IPS-18c (cell line): ENCODE measurements at regions not wholly inside any gene's neighbourhood (a gene's known extent, or its start where the extent isn't known, plus 50 kb on each side); places are given as distances from the start of the nearest gene placed in this dataset.

Experiments used
- H3K4me3 ChIP-seq: 2 replicates; pipeline ENCODE4 v1.7.0; 2013; ENCODE audit warnings: low read depth, mild to moderate bottlenecking, low read length, moderate library complexity; ENCODE audit not compliant: insufficient read depth
- H3K9me3 ChIP-seq: one replicate; pipeline ENCODE4 v1.6.1; 2013; ENCODE audit warnings: mild to moderate bottlenecking, low read length, moderate library complexity; ENCODE audit not compliant: control insufficient read depth, insufficient read depth

DNA sequence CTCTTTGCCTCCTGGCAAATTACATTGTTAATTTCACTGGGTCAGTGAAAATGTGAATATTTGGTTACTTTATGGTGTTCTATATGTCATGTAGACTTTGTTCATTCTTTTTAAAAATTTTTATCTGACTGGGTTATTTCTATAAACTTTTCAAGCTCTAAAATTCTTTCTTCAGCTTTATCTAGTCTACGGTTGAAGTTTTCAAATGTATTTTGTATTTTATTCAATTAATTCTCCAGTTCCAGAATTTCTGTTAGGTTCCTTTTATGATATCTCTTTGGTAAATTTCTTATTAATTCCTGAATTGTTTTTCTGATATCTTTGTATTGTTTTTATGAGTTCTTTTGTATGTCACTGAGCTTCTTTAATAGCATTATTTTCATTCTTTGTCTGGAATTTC lies 228.1 kb downstream of the LPIN1 start:
- no peak overlapping the region for H3K4me3 ChIP-seq
- H3K9me3 ChIP-seq: no peaks in the 10 kb centered on the region

DNA sequence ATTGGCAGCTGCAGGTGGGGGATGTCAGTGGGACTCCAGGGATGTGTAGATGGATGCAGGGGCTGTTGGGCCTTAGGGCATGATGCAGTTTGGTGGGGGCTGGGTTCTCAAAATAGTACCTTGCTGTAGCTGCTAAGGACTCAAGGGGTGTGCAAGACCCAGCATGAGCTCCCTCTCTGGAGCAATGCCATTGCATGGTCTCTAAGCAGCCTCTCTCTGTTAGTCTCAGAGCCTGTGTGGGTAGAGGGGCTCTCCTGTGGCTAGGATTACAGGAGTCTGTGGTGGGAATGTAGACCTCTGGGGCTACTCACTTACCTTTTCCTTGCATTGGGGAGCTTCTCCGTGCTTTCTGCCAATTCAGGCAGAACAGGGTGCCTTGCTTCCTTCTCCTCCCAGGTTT lies 228.9 kb downstream of the LPIN1 start:
- no peaks in the 10 kb centered on the region for H3K9me3 ChIP-seq
- H3K4me3 ChIP-seq: no peak overlapping the region

DNA sequence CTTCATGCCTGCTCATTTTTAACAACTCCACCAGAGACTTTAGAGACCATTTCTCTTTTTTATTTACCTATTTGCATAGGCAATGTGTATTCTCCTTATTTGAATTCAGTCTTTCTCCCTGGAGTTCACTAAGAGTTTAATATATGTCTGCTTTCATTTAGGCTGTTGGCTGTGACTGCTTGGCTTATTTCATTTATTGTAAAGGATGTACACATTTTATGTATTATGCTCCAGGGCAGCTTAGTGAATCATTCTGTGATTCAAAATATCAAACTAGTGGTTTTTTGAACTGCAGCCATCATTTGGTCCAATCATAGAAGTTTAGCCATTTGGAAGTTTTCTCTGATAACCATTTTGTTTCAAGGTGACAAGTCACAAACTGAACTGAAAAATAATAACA lies 229.6 kb downstream of the LPIN1 start:
- Histone ChIP-seq H3K9me3 (no peaks in the 10 kb centered on the region), H3K4me3 (no peak overlapping the region)

DNA sequence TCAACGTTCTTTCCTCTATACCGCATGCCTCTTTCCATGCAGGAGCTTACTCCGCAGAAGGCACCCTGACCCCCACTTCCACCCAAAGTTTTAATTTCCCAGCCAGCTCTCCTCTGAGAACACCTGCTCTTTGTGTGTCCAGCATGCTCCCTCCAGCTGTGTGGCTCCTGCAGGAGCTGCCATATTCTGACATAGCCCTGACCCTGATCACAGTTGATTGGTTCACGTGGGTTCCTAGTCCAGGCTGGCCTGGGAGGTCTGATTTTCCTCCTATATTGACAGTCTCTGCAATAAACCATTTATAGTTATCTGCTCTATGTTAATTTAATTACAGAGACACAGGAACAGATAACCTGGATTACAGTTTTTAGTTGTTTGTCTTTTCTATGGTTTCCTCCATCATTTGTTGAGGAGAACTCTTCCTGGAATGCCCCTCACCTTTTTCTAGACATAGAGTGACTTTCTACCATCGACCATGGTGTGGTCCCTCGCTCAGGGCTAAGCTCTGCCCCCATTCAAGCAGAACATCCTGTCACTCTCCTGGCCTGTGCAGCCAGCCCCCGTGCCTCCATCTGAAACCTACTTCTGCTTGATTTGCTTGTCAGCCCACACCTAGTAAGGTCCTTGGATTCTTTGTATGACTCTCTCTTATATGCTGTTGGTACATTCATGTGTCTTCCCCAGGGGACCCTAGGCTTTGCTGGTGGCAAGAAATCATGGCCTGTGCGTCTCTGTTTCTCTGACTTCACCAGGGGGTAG lies 231.5 kb downstream of the LPIN1 start:
- Histone ChIP-seq H3K9me3 (no peaks in the 10 kb centered on the region), H3K4me3 (no peak overlapping the region)

DNA sequence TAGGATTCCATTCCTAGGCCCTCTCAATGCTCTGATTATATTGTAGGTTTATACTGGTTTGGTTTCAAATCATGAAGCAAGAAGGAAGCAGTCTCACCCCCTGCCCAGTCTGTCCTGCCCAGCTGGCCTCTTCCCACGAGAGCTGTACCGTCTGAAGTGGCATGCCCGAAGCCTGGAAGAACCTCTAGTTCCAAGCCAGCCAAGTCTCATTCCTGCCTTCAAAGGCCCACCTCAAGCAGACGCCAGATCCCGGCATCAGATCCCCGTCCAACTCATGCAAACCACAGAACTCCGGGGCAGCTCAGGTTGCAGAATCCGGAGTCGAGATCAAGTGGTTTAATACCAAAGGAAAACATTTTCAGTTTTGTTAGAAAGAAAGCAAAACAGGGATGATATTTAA lies 234.4 kb downstream of the LPIN1 start:
- H3K4me3 ChIP-seq: no peak overlapping the region
- H3K9me3 ChIP-seq: no peaks in the 10 kb centered on the region

DNA sequence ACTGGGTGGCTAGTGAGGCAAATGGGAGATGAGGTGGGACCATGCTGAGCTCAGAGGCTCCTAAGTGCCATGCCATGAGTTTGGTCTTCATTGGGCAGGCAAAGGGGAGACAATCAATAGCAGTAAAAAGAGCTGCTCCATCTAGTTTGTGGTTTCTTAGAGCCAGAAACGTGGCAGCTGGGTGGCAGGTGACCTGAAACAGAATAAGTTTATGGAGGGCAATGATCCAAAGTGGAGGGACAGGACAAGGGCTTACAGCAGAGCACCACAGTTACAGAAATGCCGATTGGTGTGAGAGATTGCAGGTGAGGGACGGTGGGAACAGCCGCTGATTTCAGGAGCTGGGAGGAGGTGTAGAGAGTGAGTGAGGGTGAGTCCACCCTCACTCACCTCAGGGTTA lies 237.0 kb downstream of the LPIN1 start:
- Histone ChIP-seq H3K9me3 (no peaks in the 10 kb centered on the region), H3K4me3 (no peak overlapping the region)

DNA sequence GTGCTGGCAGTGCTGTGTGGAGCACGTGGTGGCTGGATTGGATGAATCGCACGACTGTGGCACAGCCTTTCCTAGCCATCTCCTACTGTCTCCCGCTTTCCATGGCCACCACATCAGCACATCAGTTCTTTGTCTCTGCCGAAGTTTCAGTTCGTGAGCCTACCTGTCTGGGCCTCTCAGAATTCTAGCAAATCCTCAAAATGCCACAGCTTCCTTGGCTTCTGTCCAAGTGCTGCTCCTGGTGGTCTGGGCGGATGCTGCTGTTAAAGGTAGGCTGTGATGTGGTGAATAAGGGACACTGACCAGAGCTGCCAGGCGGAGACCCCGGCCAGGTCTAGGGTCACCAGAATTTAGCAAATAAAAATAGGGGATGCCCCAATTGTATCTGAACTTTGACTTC lies 237.4 kb downstream of the LPIN1 start:
- no peak overlapping the region for H3K4me3 ChIP-seq

DNA sequence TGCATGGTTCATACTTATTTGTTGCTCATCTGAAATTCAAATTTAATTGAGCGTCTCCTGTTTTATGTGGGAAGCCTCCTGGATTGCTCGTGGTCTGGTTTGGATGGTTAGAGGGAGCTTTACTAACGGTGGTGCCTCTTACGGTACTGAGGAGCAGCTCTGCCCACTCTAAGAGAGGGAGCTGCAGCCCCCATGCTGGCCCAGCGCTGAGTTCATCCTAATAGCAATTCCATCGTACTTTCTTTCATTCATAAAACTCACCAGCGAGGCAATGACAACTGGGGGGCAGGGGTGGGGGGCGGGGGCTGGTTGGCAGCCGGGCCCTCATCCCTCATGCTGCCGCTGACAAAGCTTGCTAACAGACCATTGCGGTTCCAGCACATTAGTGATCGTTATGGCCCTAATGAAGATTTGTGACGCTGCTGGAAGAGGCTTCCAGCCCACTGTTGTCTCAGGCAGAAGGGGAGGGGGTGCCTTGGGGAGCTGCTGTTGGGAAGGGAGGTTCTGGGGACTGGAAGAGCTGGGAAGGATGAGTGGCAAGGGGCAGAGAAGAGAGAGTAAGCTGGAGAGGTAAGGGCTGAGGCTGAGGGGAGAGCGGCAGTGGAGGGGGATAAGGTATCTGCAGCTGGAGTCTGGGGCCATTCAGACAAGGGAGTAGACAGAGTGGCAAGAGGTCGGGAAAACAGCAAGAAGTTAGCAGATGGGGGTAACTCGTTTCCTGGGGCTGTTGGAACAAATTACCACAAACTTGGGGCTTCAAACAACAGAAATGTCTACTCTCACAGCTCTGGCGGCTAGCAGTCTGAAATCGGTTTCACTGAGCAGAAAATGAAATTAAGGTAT lies 238.1 kb downstream of the LPIN1 start:
- Histone ChIP-seq H3K9me3 (no peaks in the 10 kb centered on the region), H3K4me3 (no peak overlapping the region)

More for the DNA sequence above, 237.4 kb downstream of the LPIN1 start:
- no peaks in the 10 kb centered on the region for H3K9me3 ChIP-seq

DNA sequence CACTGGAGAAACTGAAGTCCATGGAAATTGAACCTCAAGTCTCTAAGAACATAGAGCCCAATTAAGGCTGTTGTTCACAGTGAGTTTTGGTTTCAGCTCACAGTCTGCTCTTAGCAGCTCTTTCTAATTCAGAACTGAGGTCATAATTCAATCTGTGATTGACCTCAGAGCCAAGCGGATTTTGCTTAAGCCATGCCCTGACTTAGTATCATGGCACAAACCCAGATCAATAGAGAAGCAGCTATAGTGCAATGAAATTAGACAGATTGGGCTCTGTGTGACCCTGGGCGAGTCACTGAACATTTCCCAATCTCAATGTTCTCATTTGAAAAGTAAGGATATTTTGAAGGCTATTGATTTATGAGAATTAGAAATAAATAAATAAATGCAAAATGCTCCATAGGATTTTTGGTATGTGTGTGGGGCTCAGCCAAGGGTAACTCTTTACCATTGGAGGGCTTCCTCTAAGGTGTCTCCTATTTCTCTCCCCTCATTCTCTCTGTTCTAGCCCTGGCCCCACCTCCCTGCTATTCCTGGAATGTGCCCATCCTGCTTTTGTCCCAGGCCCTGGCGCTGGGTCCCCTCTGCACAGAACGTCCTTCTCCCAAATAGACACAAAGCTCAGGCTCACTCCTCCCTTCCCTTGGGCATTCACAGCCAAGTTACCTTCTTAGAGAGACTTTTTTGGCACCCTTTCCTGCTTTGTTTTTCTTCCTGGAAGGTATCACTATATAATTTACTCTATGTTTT lies 239.6 kb downstream of the LPIN1 start:
- Histone ChIP-seq H3K4me3 (no peak overlapping the region), H3K9me3 (no peaks in the 10 kb centered on the region)

DNA sequence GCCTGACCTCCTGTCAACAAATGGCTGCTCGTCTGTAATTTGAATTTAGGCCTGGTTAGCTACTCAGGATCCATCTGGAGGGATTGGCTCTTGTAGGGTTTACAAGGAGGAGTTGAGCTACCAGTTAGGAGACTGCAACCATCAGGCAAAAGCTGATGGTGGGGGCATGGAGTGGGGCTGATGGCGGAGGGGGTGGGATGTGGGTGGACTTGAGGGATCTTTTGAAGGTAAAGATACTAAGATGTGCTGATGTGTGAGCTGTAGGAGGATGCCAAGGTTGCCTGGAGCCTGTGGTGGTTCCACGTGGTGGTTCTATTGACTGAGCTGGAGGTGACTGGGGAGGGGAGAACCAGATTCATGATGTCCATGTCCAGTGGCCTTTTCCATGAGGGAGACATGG lies 240.7 kb downstream of the LPIN1 start:
- H3K4me3 ChIP-seq: no peak overlapping the region
- no peaks in the 10 kb centered on the region for H3K9me3 ChIP-seq

DNA sequence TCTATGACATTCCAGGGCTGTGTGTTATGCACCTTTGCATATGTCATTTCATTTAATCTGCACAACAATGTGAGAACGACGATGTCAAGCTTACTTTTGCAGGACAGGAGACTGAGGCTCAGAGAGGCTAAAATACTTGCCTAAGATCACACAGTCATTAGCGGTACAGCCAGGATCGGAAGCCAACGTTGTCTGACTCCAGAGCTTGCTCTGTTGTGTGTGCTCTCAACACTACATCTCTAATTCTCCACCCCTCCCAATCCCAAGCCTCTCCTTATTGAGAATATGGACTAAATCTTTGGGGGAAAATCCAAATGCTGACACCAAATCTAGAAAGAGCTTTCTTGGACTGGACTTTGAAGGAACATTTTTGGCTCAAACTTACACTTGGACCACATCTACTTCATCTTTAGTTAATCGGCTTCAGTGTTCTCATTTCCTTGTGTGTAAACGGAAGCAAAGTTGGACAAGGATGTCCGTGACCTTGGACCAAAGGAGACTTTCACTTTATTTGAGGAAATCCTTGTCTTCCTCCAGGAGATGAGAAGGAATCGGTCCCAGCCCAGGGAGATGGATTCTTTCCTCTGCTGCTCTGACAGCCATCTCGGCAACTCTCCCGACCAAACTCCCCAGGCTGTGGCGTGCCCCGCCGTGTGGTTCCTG lies 242.4 kb downstream of the LPIN1 start:
- no peak overlapping the region for H3K4me3 ChIP-seq

DNA sequence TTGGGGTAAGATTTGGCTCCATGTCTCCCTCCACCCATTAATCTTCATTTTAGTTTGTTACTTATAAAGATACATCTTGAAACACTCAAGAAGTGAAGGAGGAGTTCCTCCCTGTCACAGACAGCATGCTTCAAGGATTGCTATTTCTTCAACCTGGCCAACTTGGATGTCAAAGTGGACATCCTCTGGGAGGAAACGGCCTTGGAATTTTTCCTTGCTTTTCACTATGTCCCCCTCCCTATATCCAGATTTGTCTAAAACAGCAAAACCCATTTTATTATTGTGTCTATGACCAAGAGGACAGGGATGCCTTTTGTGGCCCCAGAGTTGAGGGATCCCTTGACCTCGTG lies 242.9 kb downstream of the LPIN1 start:
- H3K4me3 ChIP-seq: no peak overlapping the region
- H3K9me3 ChIP-seq: peaks cover 2% of the 10 kb centered on the region

More for the DNA sequence above, 242.4 kb downstream of the LPIN1 start:
- H3K9me3 ChIP-seq: no peaks in the 10 kb centered on the region

DNA sequence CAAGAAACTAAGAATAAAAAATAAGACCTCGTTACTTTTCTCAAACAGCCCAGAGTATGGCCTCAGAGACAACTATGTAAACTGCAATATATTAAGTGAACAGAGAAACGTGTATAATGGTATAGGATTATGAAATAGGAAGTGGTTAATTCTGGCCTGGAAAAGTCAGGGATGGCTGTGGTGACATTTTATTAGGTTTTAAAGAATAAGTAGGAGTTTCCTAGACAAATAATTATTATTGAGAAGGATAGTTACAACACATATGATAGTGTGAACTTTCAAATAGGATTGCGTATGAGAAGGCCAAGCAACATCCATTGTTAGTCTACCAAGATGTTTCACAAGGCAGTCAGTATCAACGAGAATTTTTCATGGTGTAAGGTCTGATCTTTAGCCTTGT lies 244.1 kb downstream of the LPIN1 start:
- Histone ChIP-seq H3K9me3 (peaks cover 2% of the 10 kb centered on the region), H3K4me3 (no peak overlapping the region)

DNA sequence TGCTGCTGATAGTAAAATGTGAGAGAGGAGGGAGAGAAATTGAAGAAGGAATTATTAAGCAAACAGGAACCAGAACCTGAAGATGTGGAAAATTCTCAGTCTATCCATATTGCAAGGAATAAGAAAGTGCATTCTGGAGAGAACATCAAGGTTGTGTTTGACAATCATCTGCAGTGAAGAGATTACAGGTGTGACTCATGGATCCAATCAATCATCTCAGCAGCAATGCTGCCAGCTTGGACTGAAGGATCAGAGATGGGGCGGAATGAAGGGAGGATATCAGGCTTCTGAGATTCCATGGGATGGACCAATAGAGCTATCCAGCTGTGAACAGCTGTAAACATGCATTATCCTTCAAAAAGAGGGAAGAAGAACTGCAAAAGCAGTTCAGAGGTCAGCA lies 247.3 kb downstream of the LPIN1 start:
- peaks cover 2% of the 10 kb centered on the region for H3K9me3 ChIP-seq

DNA sequence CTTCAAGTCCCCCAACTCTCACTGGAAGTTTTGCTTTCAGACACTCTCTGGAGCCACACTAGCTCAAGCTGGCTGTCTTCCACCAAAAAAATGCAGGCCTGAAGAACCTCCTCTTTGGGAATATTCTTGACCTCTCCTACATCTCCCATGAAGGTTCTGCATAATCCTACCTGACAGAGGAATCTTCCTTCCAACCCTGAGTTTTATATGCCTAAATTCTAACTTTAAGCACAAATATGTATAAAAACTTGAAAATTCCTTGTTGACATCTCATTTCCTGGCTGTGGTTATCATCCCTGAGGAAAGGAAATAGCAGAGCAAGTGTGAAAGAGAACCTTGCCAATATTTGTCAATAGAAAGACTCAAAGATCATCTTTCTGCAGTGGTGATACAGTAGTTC lies 249.0 kb downstream of the LPIN1 start:
- Histone ChIP-seq H3K4me3 (no peak overlapping the region), H3K9me3 (peaks cover 2% of the 10 kb centered on the region)

More for the DNA sequence above, 247.3 kb downstream of the LPIN1 start:
- no peak overlapping the region for H3K4me3 ChIP-seq

DNA sequence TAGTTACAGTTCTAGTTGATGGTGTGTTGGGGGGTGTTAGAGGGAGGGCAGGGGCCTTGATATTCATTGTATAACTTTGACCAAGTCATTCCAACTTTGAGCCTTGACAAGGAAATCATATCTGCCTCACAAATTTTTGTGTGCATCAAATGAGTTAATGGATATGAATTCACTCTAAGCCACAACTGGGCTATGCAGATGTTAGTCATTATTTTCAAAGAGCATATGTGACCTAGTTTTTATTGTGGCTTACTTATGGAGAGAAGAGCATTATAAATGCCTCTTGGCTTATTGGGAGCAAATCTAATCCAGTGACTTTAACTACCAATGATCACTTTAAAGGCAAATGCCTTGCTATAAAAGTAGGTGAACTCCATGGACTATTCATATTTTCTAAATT lies 250.2 kb downstream of the LPIN1 start:
- Histone ChIP-seq H3K4me3 (no peak overlapping the region), H3K9me3 (peaks cover 2% of the 10 kb centered on the region)

DNA sequence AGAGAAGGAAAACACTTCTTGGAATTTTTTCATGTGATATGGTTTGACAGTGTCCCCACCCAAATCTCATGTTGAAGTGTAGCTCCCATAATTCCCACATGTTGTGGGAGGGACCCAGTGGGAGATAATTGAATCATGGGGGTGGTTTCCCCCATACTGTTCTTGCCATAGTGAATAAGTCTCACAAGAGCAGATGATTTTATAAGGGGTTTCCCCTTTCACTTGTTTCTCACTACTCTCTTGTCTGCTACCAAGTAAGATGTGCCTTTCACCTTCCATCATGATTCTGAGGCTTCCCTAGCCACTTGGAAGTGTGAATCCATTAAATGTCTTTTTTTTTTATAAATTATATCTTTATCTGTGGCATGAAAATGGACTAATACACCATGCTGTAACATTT lies 250.7 kb downstream of the LPIN1 start:
- peaks cover 2% of the 10 kb centered on the region for H3K9me3 ChIP-seq
- no peak overlapping the region for H3K4me3 ChIP-seq
